Activated naive CD4-positive, alpha-beta T cell treated with anti-CD3 and anti-CD28 coated beads for 36 hours (primary cell): ENCODE measurements at regions not wholly inside any gene's neighbourhood (a gene's known extent, or its start where the extent isn't known, plus 50 kb on each side); places are given as distances from the start of the nearest gene placed in this dataset.

ENCODE experiments used
- CTCF ChIA-PET: fragments of 350-600 bp; sonication (Branson Sonifier 250); formaldehyde crosslinking; loops from one replicate; lab custom pipeline; 2021; ENCODE audit warnings: antibody characterized with exemption; lab: Charles Lee
- DNase-seq: peaks from one replicate; pipeline ENCODE4 v3.0.0-alpha.2; 2020
- H3K27ac Mint-ChIP-seq: one replicate; pipeline ENCODE4 v1.8.0; 2021; ENCODE audit warnings: mild to moderate bottlenecking, mixed read lengths
- H3K27me3 Mint-ChIP-seq: one replicate; pipeline ENCODE4 v1.8.0; 2021; ENCODE audit warnings: low read depth, mixed read lengths
- H3K36me3 Mint-ChIP-seq: one replicate; pipeline ENCODE4 v1.8.0; 2021; ENCODE audit warnings: low read depth, mixed read lengths
- H3K4me1 Mint-ChIP-seq: one replicate; pipeline ENCODE4 v1.8.0; 2021; ENCODE audit warnings: low read depth, mixed read lengths
- H3K4me3 Mint-ChIP-seq: one replicate; pipeline ENCODE4 v1.8.0; 2021; ENCODE audit warnings: mild to moderate bottlenecking, moderate library complexity, mixed read lengths
- H3K9me3 Mint-ChIP-seq: one replicate; pipeline ENCODE4 v1.8.0; 2021; ENCODE audit warnings: mixed read lengths
- intact Hi-C: fragments of 100-400 bp; cut with micrococcal nuclease; formaldehyde crosslinking; loops from one replicate; pipeline ENCODE4 v1.15.1; 2023

GRCh38 chr4:184879271-184879670, 53.5 kb upstream of the ACSL1 start:
- CTCF ChIA-PET: no interaction called here
- no peak for DNase-seq
- no peak overlapping the region for H3K27ac Mint-ChIP-seq
- no peaks in the 10 kb centered on the region for H3K4me1 Mint-ChIP-seq
- no peaks in the 10 kb centered on the region for H3K27me3 Mint-ChIP-seq
- no peak overlapping the region for H3K4me3 Mint-ChIP-seq
- no peaks in the 10 kb centered on the region for H3K36me3 Mint-ChIP-seq
- intact Hi-C loops: no loop called here
- H3K9me3 Mint-ChIP-seq: no peaks in the 10 kb centered on the region

GRCh38 chr4:184882276-184882675, 56.5 kb upstream of the ACSL1 start:
- CTCF ChIA-PET: interaction anchor here (1.1 kb wide), 1 partner anchor 137 kb away, joined by 3 read pairs; no protein-coding TSS in a partner anchor
- no peaks in the 10 kb centered on the region for H3K36me3 Mint-ChIP-seq
- H3K9me3 Mint-ChIP-seq: no peaks in the 10 kb centered on the region
- H3K4me1 Mint-ChIP-seq: no peaks in the 10 kb centered on the region
- intact Hi-C loops: no loop called here
- no peak overlapping the region for H3K27ac Mint-ChIP-seq
- H3K4me3 Mint-ChIP-seq: no peak overlapping the region
- H3K27me3 Mint-ChIP-seq: no peaks in the 10 kb centered on the region
- DNase-seq: no peak

GRCh38 chr4:184883024-184883423, 57.3 kb upstream of the ACSL1 start:
- no peak overlapping the region for H3K27ac Mint-ChIP-seq
- DNase-seq: no peak
- intact Hi-C loops: no loop called here
- no peaks in the 10 kb centered on the region for H3K27me3 Mint-ChIP-seq
- no peaks in the 10 kb centered on the region for H3K36me3 Mint-ChIP-seq
- CTCF ChIA-PET: interaction anchor here (1.1 kb wide), 1 partner anchor 137 kb away, joined by 3 read pairs; no protein-coding TSS in a partner anchor
- H3K9me3 Mint-ChIP-seq: no peaks in the 10 kb centered on the region
- no peak overlapping the region for H3K4me3 Mint-ChIP-seq
- H3K4me1 Mint-ChIP-seq: no peaks in the 10 kb centered on the region

GRCh38 chr4:184884883-184885282, 59.1 kb upstream of the ACSL1 start:
- H3K36me3 Mint-ChIP-seq: no peaks in the 10 kb centered on the region
- CTCF ChIA-PET: no interaction called here
- H3K4me1 Mint-ChIP-seq: no peaks in the 10 kb centered on the region
- DNase-seq: no peak
- no peak overlapping the region for H3K27ac Mint-ChIP-seq
- H3K9me3 Mint-ChIP-seq: no peaks in the 10 kb centered on the region
- H3K4me3 Mint-ChIP-seq: no peak overlapping the region
- no peaks in the 10 kb centered on the region for H3K27me3 Mint-ChIP-seq
- intact Hi-C loops: no loop called here

GRCh38 chr4:184885602-184886001, 59.8 kb upstream of the ACSL1 start:
- H3K27me3 Mint-ChIP-seq: no peaks in the 10 kb centered on the region

GRCh38 chr4:184887333-184887732, 61.6 kb upstream of the ACSL1 start:
- H3K9me3 Mint-ChIP-seq: no peaks in the 10 kb centered on the region
- H3K27me3 Mint-ChIP-seq: no peaks in the 10 kb centered on the region
- H3K36me3 Mint-ChIP-seq: no peaks in the 10 kb centered on the region
- intact Hi-C loops: no loop called here
- no peak for DNase-seq
- no peak overlapping the region for H3K27ac Mint-ChIP-seq
- no peaks in the 10 kb centered on the region for H3K4me1 Mint-ChIP-seq
- no peak overlapping the region for H3K4me3 Mint-ChIP-seq
- CTCF ChIA-PET: no interaction called here

More at GRCh38 chr4:184885602-184886001, 59.8 kb upstream of the ACSL1 start:
- no peak overlapping the region for H3K27ac Mint-ChIP-seq
- intact Hi-C loops: no loop called here
- no peak overlapping the region for H3K4me3 Mint-ChIP-seq
- H3K4me1 Mint-ChIP-seq: no peaks in the 10 kb centered on the region
- DNase-seq: no peak
- CTCF ChIA-PET: no interaction called here
- H3K36me3 Mint-ChIP-seq: no peaks in the 10 kb centered on the region
- no peaks in the 10 kb centered on the region for H3K9me3 Mint-ChIP-seq

GRCh38 chr4:184887947-184888346, 62.2 kb upstream of the ACSL1 start:
- no peaks in the 10 kb centered on the region for H3K27me3 Mint-ChIP-seq
- no peak for DNase-seq
- no peaks in the 10 kb centered on the region for H3K36me3 Mint-ChIP-seq
- no peak overlapping the region for H3K27ac Mint-ChIP-seq
- no peaks in the 10 kb centered on the region for H3K4me1 Mint-ChIP-seq
- intact Hi-C loops: no loop called here
- no peaks in the 10 kb centered on the region for H3K9me3 Mint-ChIP-seq
- CTCF ChIA-PET: no interaction called here
- no peak overlapping the region for H3K4me3 Mint-ChIP-seq

- Mint-ChIP-seq H3K4me3 (no peak overlapping the region), H3K27me3 (no peaks in the 10 kb centered on the region), H3K27ac (no peak overlapping the region), H3K9me3 (no peaks in the 10 kb centered on the region), H3K36me3 (no peaks in the 10 kb centered on the region), H3K4me1 (no peaks in the 10 kb centered on the region)
- intact Hi-C loops: no loop called here
- DNase-seq: no peak
- CTCF ChIA-PET: no interaction called here
These were observed 64.0 kb upstream of the ACSL1 start for GRCh38 chr4:184889666-184890335.

- no peaks in the 10 kb centered on the region for H3K9me3 Mint-ChIP-seq
- H3K4me1 Mint-ChIP-seq: no peaks in the 10 kb centered on the region
- no peak overlapping the region for H3K27ac Mint-ChIP-seq
- CTCF ChIA-PET: no interaction called here
- H3K27me3 Mint-ChIP-seq: no peaks in the 10 kb centered on the region
- no peak overlapping the region for H3K4me3 Mint-ChIP-seq
- H3K36me3 Mint-ChIP-seq: no peaks in the 10 kb centered on the region
- DNase-seq: no peak
- intact Hi-C loops: no loop called here
These were observed 64.7 kb upstream of the ACSL1 start for GRCh38 chr4:184890499-184890898.

GRCh38 chr4:184891816-184892397, 66.1 kb upstream of the ACSL1 start:
- Mint-ChIP-seq H3K36me3 (no peaks in the 10 kb centered on the region), H3K27me3 (peaks cover 4% of the 10 kb centered on the region), H3K9me3 (no peaks in the 10 kb centered on the region), H3K27ac (no peak overlapping the region), H3K4me1 (no peaks in the 10 kb centered on the region), H3K4me3 (no peak overlapping the region)
- CTCF ChIA-PET: no interaction called here
- no peak for DNase-seq
- intact Hi-C loops: no loop called here

- no peaks in the 10 kb centered on the region for H3K4me1 Mint-ChIP-seq
- intact Hi-C loops: no loop called here
- no peak overlapping the region for H3K27ac Mint-ChIP-seq
- H3K9me3 Mint-ChIP-seq: no peaks in the 10 kb centered on the region
- H3K36me3 Mint-ChIP-seq: no peaks in the 10 kb centered on the region
- no peak for DNase-seq
- peaks cover 5% of the 10 kb centered on the region for H3K27me3 Mint-ChIP-seq
- CTCF ChIA-PET: interaction anchor here (0.7 kb wide), 1 partner anchor 1565 kb away, joined by 3 read pairs; no protein-coding TSS in a partner anchor
- H3K4me3 Mint-ChIP-seq: no peak overlapping the region
These were observed 67.2 kb upstream of the ACSL1 start for GRCh38 chr4:184892999-184893398.

- Mint-ChIP-seq H3K36me3 (no peaks in the 10 kb centered on the region), H3K4me1 (no peaks in the 10 kb centered on the region), H3K27me3 (peaks cover 5% of the 10 kb centered on the region), H3K27ac (no peak overlapping the region), H3K9me3 (no peaks in the 10 kb centered on the region), H3K4me3 (no peak overlapping the region)
- CTCF ChIA-PET: no interaction called here
- no peak for DNase-seq
- intact Hi-C loops: no loop called here
These were observed 68.2 kb upstream of the ACSL1 start for GRCh38 chr4:184893801-184894571.
